Activated CD8-positive, alpha-beta T cell treated with anti-CD3 and anti-CD28 coated beads for 36 hours (primary cell): ENCODE measurements at regions not wholly inside any gene's neighbourhood (a gene's known extent, or its start where the extent isn't known, plus 50 kb on each side); places are given as distances from the start of the nearest gene placed in this dataset.

Source experiments
- ATAC-seq: fragments of 200-7000 bp; cut with Tn5 transposase; one replicate; pipeline ENCODE4 v1.10.0; 2021; ENCODE audit warnings: mild to moderate bottlenecking, moderate library complexity
- CTCF ChIA-PET: fragments of 350-600 bp; sonication (Branson Sonifier 250); formaldehyde crosslinking; loops from one replicate; lab custom pipeline; 2021; ENCODE audit warnings: antibody characterized with exemption; lab: Charles Lee
- POLR2A ChIA-PET: fragments of 350-600 bp; sonication (Branson Sonifier 250); formaldehyde crosslinking; loops from one replicate; lab custom pipeline; 2021; ENCODE audit warnings: antibody characterized with exemption; lab: Charles Lee
- DNase-seq: peaks from one replicate; pipeline ENCODE4 v3.0.0-alpha.2; 2020
- H3K27ac Mint-ChIP-seq: one replicate; pipeline ENCODE4 v1.8.0; 2021; ENCODE audit warnings: mild to moderate bottlenecking, mixed read lengths
- H3K27me3 Mint-ChIP-seq: one replicate; pipeline ENCODE4 v1.8.0; 2021; ENCODE audit warnings: mixed read lengths
- H3K36me3 Mint-ChIP-seq: one replicate; pipeline ENCODE4 v1.8.0; 2021; ENCODE audit warnings: low read depth, mixed read lengths
- H3K4me1 Mint-ChIP-seq: one replicate; pipeline ENCODE4 v1.8.0; 2021; ENCODE audit warnings: low read depth, mixed read lengths
- H3K4me3 Mint-ChIP-seq: one replicate; pipeline ENCODE4 v1.8.0; 2021; ENCODE audit warnings: mild to moderate bottlenecking, moderate library complexity, mixed read lengths
- H3K9me3 Mint-ChIP-seq: one replicate; pipeline ENCODE4 v1.8.0; 2021; ENCODE audit warnings: mixed read lengths
- intact Hi-C: fragments of 100-400 bp; cut with micrococcal nuclease; formaldehyde crosslinking; loops from one replicate; pipeline ENCODE4 v1.10.0; 2022
- TF ChIP-seq, protein P1 (sequence below): fragments of 200-600 bp; IDR thresholded peaks from one replicate; pipeline ENCODE4 v1.8.0; 2022; ENCODE audit warnings: antibody characterized with exemption, mild to moderate bottlenecking

DNA sequence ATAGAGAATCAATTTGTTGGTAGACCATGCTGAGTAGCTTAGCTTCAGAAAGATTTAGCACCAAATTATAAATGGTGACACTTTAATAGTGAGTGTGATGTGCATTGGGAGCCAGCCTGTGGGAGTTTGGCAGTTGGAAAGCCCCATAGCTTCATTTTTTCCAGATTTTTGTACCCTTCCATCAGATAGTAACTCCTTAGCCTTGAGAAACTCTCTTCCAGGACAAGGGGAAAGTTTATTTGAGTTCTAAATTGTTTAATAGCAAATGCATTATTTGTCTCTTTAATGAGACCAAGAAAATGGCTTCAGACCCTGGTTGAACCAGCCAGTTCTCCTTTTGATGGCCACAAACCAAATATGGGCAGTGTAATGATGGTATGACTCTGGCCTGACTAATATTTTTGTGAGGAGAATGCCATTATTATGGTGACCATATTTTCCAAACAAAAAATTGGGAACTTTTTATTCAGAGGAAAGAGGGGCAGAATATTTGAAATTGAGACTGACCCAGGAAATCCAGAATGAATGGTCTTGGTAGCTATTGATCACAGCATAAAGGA lies 49.8 kb downstream of the PLCE1 start:
- CTCF ChIA-PET = no interaction called here
- Mint-ChIP-seq H3K4me3 (no peak overlapping the region), H3K9me3 (no peaks in the 10 kb centered on the region), H3K4me1 (no peaks in the 10 kb centered on the region), H3K27me3 (peaks cover 1% of the 10 kb centered on the region), H3K27ac (no peak overlapping the region), H3K36me3 (no peaks in the 10 kb centered on the region)
- TF ChIP-seq, protein P1, sequence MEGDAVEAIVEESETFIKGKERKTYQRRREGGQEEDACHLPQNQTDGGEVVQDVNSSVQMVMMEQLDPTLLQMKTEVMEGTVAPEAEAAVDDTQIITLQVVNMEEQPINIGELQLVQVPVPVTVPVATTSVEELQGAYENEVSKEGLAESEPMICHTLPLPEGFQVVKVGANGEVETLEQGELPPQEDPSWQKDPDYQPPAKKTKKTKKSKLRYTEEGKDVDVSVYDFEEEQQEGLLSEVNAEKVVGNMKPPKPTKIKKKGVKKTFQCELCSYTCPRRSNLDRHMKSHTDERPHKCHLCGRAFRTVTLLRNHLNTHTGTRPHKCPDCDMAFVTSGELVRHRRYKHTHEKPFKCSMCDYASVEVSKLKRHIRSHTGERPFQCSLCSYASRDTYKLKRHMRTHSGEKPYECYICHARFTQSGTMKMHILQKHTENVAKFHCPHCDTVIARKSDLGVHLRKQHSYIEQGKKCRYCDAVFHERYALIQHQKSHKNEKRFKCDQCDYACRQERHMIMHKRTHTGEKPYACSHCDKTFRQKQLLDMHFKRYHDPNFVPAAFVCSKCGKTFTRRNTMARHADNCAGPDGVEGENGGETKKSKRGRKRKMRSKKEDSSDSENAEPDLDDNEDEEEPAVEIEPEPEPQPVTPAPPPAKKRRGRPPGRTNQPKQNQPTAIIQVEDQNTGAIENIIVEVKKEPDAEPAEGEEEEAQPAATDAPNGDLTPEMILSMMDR = no peak
- ATAC-seq (no peak), DNase-seq (no peak)
- POLR2A ChIA-PET = no interaction called here
- intact Hi-C loops = no loop called here

DNA sequence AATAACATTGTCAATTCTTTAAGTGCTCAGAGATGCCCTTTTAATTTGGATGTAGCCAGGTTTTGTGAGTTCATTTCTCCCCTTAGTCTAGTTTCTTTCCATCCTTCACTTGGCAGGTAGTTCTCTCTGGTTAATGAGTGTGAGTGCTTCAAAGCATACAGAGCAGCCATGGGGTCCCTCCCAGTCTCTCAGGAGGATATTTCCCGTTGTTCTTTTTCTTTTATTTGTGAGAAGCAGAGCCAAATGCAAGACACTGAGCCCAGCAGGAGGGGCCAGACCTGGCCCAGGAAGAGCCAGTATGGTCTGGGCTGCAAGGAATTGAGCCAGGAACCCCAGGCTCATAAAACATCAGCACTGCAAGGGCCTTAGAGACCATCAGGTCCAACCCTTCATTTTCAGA lies 52.4 kb downstream of the PLCE1 start:
- TF ChIP-seq, protein P1 = no peak
- CTCF ChIA-PET = no interaction called here
- H3K27ac Mint-ChIP-seq = no peak overlapping the region
- no peaks in the 10 kb centered on the region for H3K4me1 Mint-ChIP-seq
- POLR2A ChIA-PET = interaction anchor here (0.6 kb wide), 1 partner anchor 398 kb away, joined by 4 read pairs; no protein-coding TSS in a partner anchor
- DNase-seq = no peak
- no peak overlapping the region for H3K4me3 Mint-ChIP-seq
- peaks cover 4% of the 10 kb centered on the region for H3K27me3 Mint-ChIP-seq
- no peaks in the 10 kb centered on the region for H3K36me3 Mint-ChIP-seq
- ATAC-seq = no peak
- no peaks in the 10 kb centered on the region for H3K9me3 Mint-ChIP-seq
- intact Hi-C loops = no loop called here

DNA sequence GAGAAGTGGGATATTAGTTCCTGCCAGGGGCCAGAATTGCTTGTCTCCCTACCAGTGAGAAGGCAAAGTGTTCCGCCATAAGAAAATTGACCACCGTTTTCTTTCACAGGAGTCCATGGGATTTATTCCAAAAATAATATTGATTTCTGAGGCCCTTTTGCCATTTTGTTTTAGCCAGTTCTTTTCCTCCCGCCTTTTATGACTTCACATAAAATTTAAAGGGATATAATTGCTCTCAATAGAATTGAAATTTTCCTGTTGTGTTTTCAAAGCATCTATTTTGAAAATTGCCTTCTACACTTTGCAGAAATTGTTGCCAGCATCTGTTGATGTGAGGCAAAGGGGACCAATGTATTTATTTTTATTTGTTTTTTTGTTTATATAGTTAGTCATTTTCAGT lies 53.6 kb downstream of the PLCE1 start:
- TF ChIP-seq, protein P1 = no peak
- H3K4me1 Mint-ChIP-seq = no peaks in the 10 kb centered on the region
- ChIA-PET POLR2A (no interaction called here), CTCF (no interaction called here)
- no peaks in the 10 kb centered on the region for H3K9me3 Mint-ChIP-seq
- H3K27me3 Mint-ChIP-seq = peaks cover 3% of the 10 kb centered on the region
- no peak overlapping the region for H3K4me3 Mint-ChIP-seq
- no peak overlapping the region for H3K27ac Mint-ChIP-seq
- H3K36me3 Mint-ChIP-seq = no peaks in the 10 kb centered on the region
- ATAC-seq = no peak
- DNase-seq = no peak
- intact Hi-C loops = no loop called here

DNA sequence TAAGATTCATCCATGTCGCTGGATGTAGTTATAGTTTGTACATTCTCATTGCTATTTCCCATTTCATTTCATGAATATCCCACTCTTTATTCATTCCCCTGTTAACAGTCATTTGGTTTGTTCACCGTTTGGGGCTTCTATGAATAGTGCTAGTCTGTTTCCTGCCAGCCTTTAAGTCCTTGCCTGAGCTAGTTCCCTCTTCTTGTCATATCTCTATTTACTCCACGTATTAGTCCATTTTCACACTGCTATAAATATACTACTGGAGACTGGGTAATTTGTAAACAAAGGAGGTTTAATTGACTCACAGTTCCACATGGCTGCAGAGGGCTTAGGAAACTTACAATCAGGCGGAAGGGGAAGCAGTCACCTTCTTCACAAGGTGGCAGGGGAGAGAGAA lies 56.2 kb downstream of the PLCE1 start:
- intact Hi-C loops = no loop called here
- no peak for DNase-seq
- no peaks in the 10 kb centered on the region for H3K36me3 Mint-ChIP-seq
- peaks cover 3% of the 10 kb centered on the region for H3K27me3 Mint-ChIP-seq
- TF ChIP-seq, protein P1 = no peak
- no peak overlapping the region for H3K27ac Mint-ChIP-seq
- CTCF ChIA-PET = no interaction called here
- no peaks in the 10 kb centered on the region for H3K4me1 Mint-ChIP-seq
- ATAC-seq = no peak
- POLR2A ChIA-PET = no interaction called here
- H3K4me3 Mint-ChIP-seq = no peak overlapping the region
- H3K9me3 Mint-ChIP-seq = no peaks in the 10 kb centered on the region

DNA sequence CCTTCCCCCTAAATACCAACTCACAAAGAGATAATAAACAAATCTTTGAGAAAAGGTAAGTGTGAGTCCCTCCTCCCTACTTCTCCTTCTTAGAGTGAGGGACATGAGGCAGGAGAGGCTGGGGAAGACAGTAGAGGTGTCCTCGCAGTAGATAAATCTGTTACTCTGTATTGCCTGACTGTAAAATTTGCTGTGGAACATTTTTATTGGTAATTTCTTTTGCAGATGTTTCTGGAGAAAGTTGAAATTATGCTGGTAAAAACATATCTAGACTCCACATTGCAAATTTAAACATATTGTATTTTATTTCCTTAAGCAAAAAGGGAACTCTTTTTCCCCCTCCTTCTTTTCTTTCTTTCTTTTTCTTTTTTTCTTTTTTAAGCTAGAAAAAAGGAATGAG lies 58.5 kb downstream of the PLCE1 start:
- Mint-ChIP-seq H3K27me3 (peaks cover 3% of the 10 kb centered on the region), H3K4me1 (no peaks in the 10 kb centered on the region), H3K36me3 (no peaks in the 10 kb centered on the region), H3K27ac (no peak overlapping the region), H3K4me3 (no peak overlapping the region), H3K9me3 (no peaks in the 10 kb centered on the region)
- DNase-seq (no peak), ATAC-seq (no peak)
- TF ChIP-seq, protein P1 = no peak
- intact Hi-C loops = no loop called here
- ChIA-PET CTCF (no interaction called here), POLR2A (no interaction called here)
